GM06990 (cell line): ENCODE measurements at regions not wholly inside any gene's neighbourhood (a gene's known extent, or its start where the extent isn't known, plus 50 kb on each side); places are given as distances from the start of the nearest gene placed in this dataset.

ENCODE experiments used
- DNase-seq: peaks from one replicate; pipeline ENCODE4 v3.0.0-alpha.2; 2011; ENCODE audit not compliant: insufficient read length; ENCODE audit errors: extremely low read depth
- H3K27me3 ChIP-seq: replicated peaks from 2 replicates; pipeline ENCODE4 v1.6.0; 2011; ENCODE audit warnings: low read length; ENCODE audit not compliant: control insufficient read depth, insufficient read depth
- H3K36me3 ChIP-seq: 2 replicates; pipeline ENCODE4 v1.5.1; 2011; ENCODE audit warnings: low read length; ENCODE audit not compliant: control insufficient read depth, insufficient read depth
- H3K4me3 ChIP-seq: replicated peaks from 2 replicates; pipeline ENCODE4 v1.5.1; 2011; ENCODE audit warnings: low read depth, mild to moderate bottlenecking, control low read depth, low read length
- TF ChIP-seq, protein P1 (sequence below): IDR thresholded peaks from 2 replicates; pipeline ENCODE4 v1.5.1; 2011; ENCODE audit warnings: low read length, control low read depth, mild to moderate bottlenecking, inconsistent platforms; ENCODE audit not compliant: insufficient read depth, poor library complexity, severe bottlenecking

DNA sequence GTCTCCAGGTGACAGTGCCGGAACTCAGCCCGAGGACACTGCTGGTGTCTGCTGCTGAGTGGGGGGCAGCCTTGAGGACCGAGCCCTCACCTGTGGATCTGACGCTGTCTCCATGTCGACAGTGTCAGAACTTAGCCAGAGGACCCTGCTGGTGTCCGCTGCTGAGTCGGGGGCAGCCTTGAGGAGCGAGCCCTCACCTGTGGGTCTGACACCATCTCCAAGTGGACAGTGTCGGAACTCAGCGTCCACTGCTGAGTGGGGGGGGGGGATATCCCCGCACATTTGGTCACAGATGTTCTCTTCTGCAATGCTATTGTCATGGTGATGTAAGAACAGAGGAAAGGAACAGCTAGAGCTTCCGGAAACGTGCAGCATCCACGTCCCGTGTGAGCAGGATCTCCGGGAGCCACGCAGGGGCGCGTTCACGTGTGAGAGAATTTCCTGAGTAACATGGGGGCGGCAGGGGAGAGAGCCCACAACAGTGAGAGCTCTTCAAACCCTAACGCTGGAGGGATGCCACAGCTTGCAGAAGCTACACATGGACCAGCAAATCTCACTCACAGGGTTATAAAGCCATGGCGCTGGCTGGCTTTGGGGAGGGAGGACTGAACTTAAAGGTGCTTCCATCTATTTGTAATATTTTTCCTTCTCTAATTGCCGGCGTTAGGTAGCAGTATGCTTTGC lies 250.7 kb upstream of the SALL3 start:
- Histone ChIP-seq H3K27me3 (no peaks in the 10 kb centered on the region), H3K36me3 (no peaks in the 10 kb centered on the region), H3K4me3 (no peak overlapping the region)
- no peak for DNase-seq
- TF ChIP-seq, protein P1, sequence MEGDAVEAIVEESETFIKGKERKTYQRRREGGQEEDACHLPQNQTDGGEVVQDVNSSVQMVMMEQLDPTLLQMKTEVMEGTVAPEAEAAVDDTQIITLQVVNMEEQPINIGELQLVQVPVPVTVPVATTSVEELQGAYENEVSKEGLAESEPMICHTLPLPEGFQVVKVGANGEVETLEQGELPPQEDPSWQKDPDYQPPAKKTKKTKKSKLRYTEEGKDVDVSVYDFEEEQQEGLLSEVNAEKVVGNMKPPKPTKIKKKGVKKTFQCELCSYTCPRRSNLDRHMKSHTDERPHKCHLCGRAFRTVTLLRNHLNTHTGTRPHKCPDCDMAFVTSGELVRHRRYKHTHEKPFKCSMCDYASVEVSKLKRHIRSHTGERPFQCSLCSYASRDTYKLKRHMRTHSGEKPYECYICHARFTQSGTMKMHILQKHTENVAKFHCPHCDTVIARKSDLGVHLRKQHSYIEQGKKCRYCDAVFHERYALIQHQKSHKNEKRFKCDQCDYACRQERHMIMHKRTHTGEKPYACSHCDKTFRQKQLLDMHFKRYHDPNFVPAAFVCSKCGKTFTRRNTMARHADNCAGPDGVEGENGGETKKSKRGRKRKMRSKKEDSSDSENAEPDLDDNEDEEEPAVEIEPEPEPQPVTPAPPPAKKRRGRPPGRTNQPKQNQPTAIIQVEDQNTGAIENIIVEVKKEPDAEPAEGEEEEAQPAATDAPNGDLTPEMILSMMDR, result no peak

DNA sequence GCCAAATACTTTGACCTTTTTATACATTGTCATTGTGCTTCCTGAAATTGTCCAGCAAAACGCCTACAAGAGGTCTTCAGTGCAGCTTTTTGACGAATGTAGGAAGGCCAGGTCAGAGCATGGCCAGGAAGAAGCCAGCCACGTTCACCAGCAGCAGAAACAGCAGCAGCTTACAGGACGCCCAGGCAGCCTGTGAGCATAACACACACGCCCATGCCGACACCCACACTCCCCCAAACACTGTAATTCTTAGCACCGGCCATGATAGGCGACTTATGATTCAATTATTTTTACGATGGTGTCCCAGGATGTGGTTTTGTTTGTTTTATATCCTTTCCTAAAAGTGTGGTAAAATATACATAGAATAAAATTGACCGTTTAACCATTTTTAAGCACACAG lies 249.1 kb upstream of the SALL3 start:
- no peak for DNase-seq
- H3K27me3 ChIP-seq, result no peaks in the 10 kb centered on the region
- TF ChIP-seq, protein P1, result no peak
- H3K36me3 ChIP-seq, result no peaks in the 10 kb centered on the region
- H3K4me3 ChIP-seq, result no peak overlapping the region

DNA sequence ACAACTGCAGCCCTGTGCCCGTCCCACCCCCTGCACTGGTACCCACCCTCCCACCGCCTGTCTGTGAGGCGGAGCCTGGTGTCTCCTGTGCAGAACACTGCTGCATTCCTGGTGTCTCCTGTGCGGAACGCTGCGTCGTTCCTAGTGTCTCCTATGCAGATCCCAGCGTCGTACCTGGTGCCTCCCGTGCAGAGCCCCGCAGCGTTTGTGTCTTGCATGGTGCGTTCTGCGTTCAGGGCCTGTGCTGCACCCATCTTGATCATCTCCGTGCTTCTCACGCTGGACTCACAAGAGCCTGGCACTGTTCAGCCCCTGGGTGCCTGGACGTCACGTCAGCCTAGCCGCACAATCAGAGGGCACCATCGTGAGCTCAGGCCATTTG lies 248.6 kb upstream of the SALL3 start:
- DNase-seq, result no peak

DNA sequence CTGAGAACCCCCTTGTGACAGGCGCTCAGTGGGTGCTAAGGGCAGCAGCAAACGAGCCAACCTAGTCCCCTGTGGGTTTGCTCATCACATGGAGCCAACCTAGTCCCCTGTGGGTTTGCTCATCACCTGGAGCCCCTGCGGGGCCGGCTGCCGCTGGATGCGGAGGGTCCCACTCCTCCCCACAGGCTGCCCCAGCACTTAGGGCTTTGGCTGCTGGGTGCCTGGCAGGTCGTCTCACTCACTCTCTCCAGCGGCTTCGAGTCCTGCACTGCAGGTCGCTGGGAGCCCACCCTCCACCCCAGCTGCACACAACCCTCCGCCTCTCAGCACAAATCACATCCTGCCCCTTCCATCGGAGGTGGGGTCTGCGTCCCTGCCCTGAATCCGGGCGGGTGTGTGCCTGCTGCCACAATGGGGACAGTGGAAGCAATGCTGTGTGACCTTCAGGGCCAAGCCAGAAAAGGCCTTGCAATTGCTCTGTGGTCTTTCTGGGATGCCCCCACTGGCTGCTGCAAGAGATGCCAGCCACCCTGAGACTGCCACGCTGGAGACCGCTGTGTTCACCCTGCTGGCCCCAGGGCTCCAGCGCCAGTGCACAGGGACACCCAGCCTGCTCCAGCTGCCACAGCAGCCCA lies 248.1 kb upstream of the SALL3 start:
- no peak for DNase-seq
- Histone ChIP-seq H3K27me3 (no peaks in the 10 kb centered on the region), H3K4me3 (no peak overlapping the region), H3K36me3 (no peaks in the 10 kb centered on the region)
- TF ChIP-seq, protein P1, result no peak

More for the DNA sequence above, 248.6 kb upstream of the SALL3 start:
- no peaks in the 10 kb centered on the region for H3K27me3 ChIP-seq
- TF ChIP-seq, protein P1, result no peak
- H3K36me3 ChIP-seq, result no peaks in the 10 kb centered on the region
- H3K4me3 ChIP-seq, result no peak overlapping the region

DNA sequence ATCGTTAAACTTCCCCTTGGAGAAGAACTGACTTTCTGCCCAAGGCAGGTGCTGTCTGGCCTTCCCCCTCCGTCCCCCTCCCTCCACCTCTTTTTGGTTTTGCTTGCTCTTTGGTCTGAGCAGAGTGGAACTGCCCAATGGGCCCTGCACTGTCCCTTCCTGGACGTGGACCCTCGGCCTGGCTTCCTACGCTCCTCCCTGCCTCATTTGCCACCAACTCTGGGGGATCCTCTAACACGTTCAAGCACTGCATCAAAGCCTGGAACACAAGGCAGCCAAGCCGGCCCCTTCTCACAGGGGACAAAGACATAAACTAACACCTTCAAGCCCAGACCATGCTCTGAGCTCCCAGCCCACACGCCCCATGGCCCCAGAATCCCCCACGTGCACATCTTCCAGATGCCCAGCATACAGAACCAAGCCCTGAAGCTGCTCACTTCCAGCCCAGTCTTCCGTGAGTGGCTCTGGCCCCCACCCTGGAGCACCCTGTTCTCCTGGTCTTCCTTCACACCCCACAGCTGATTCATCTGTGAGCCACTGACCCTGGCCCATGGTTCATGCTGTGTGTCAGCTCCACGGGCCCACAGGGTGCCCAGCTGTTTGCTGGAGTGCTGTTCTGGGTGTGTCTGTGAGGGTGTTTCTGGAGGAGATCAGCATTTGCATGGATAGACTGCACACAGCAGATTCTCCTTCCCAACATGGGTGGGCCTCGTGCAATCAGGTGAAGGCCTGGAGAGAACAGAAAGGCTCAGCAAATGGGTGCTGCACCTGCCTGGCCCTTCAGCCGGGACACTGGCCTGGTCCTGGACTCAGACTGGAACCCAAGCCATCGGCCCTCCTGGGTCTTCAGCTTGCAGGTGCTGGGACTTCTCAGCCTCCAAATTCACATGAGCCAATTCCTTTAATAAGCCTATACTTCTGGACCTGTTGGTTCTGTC lies 247.1 kb upstream of the SALL3 start:
- H3K27me3 ChIP-seq, result no peaks in the 10 kb centered on the region
- H3K36me3 ChIP-seq, result no peaks in the 10 kb centered on the region
- no peak for DNase-seq
- no peak overlapping the region for H3K4me3 ChIP-seq
- TF ChIP-seq, protein P1, result no peak
